ENCODE measurements at regions not wholly inside any gene's neighbourhood (a gene's known extent, or its start where the extent isn't known, plus 50 kb on each side); places are given as distances from the start of the nearest gene placed in this dataset.

- Histone ChIP-seq H3K79me2 (ENCODE audit: insufficient read depth, low read length) (no peaks in the 10 kb centered on the region), H3K27me3 (ENCODE audit: insufficient read depth, low read length) (no peaks in the 10 kb centered on the region), H3K23me2 (ENCODE audit: insufficient read length, low read depth, low read length, poor library complexity, severe bottlenecking) (no peaks in the 10 kb centered on the region), H3K23ac (ENCODE audit: insufficient read length, low read depth, low read length) (no peak overlapping the region), H3K18ac (ENCODE audit: insufficient read length, low read depth, low read length) (no peak overlapping the region), H2AK5ac (ENCODE audit: insufficient read length, low read length) (no peak overlapping the region), H4K8ac (replicated peaks; ENCODE audit: insufficient read length, low read depth, low read length) (no peak overlapping the region), H3K9me3 (ENCODE audit: control insufficient read depth, low read depth, low read length) (no peaks in the 10 kb centered on the region), H3K56ac (ENCODE audit: insufficient read length, low read depth, low read length) (no peak overlapping the region), H2BK5ac (ENCODE audit: insufficient read length, low read length) (no peak overlapping the region), H4K20me1 (ENCODE audit: control insufficient read depth, insufficient read depth, insufficient read length) (no peaks in the 10 kb centered on the region), H3K4me2 (ENCODE audit: insufficient read depth, insufficient read length, low read length) (no peak overlapping the region), H2BK120ac (ENCODE audit: low read depth, low read length, poor library complexity, severe bottlenecking) (no peak overlapping the region), H3K79me1 (ENCODE audit: insufficient read depth, low read depth, low read length, poor library complexity, severe bottlenecking) (no peaks in the 10 kb centered on the region), H3K4me1 (ENCODE audit: insufficient read depth, low read length) (no peaks in the 10 kb centered on the region), H2BK12ac (ENCODE audit: insufficient read length, low read depth, low read length) (no peak overlapping the region), H2BK20ac (ENCODE audit: low read depth, low read length, poor library complexity, severe bottlenecking) (no peak overlapping the region), H2AFZ (ENCODE audit: low read length) (no peak overlapping the region), H2BK15ac (ENCODE audit: low read depth, low read length) (no peak overlapping the region), H3K14ac (ENCODE audit: insufficient read depth, low read length) (no peak overlapping the region), H4K5ac (ENCODE audit: insufficient read length, low read depth, low read length) (no peak overlapping the region), H3K9ac (ENCODE audit: extremely low read depth, insufficient read length, low read length) (no peak overlapping the region), H3T11ph (ENCODE audit: low read length) (no peak overlapping the region), H3K4ac (ENCODE audit: low read depth, low read length) (no peak overlapping the region), H3K27ac (ENCODE audit: insufficient read length, low read depth, low read length) (no peak overlapping the region), H4K91ac (ENCODE audit: insufficient read length, low read depth, low read length) (no peak overlapping the region)
- Mint-ChIP-seq H3K4me1 (no peaks in the 10 kb centered on the region), H3K9me3 (no peaks in the 10 kb centered on the region), H3K27me3 (ENCODE audit: low read depth) (no peaks in the 10 kb centered on the region), H3K36me3 (ENCODE audit: insufficient read depth in 1 of 3, low read depth in 3 of 3) (no peaks in the 10 kb centered on the region), H3K4me3 (no peak overlapping the region), H3K27ac (no peak overlapping the region)
- TF ChIP-seq, protein P1, sequence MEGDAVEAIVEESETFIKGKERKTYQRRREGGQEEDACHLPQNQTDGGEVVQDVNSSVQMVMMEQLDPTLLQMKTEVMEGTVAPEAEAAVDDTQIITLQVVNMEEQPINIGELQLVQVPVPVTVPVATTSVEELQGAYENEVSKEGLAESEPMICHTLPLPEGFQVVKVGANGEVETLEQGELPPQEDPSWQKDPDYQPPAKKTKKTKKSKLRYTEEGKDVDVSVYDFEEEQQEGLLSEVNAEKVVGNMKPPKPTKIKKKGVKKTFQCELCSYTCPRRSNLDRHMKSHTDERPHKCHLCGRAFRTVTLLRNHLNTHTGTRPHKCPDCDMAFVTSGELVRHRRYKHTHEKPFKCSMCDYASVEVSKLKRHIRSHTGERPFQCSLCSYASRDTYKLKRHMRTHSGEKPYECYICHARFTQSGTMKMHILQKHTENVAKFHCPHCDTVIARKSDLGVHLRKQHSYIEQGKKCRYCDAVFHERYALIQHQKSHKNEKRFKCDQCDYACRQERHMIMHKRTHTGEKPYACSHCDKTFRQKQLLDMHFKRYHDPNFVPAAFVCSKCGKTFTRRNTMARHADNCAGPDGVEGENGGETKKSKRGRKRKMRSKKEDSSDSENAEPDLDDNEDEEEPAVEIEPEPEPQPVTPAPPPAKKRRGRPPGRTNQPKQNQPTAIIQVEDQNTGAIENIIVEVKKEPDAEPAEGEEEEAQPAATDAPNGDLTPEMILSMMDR (conservative IDR thresholded peaks at IDR 0.05): no peak
- no CpG with 5 or more reads among the region's 2 CpGs for WGBS (ENCODE audit: extremely low coverage, insufficient read length, low lambda C conversion rate)
- no peak for DNase-seq
Observed at GRCh38 chr5:106691701-106692100, 979.0 kb downstream of the EFNA5 start.
